WTC11 (cell line): ENCODE measurements at regions not wholly inside any gene's neighbourhood (a gene's known extent, or its start where the extent isn't known, plus 50 kb on each side); places are given as distances from the start of the nearest gene placed in this dataset.

Experiments
- NR2C2 ChIP-seq: sonication (generic); formaldehyde crosslinking; IDR thresholded peaks from 2 replicates; pipeline ENCODE4 v1.8.0; 2022; ENCODE audit warnings: mild to moderate bottlenecking, missing genetic modification reagents
- NR3C1 ChIP-seq: sonication (generic); formaldehyde crosslinking; conservative IDR thresholded peaks from 2 replicates; pipeline ENCODE4 v1.8.1; 2023; ENCODE audit warnings: low read depth, mild to moderate bottlenecking, missing genetic modification reagents
- SMAD3 ChIP-seq: sonication (generic); formaldehyde crosslinking; IDR thresholded peaks from 2 replicates; pipeline ENCODE4 v1.8.0; 2022; ENCODE audit warnings: missing genetic modification reagents, mild to moderate bottlenecking, borderline replicate concordance
- TCF7 ChIP-seq: sonication (generic); formaldehyde crosslinking; IDR thresholded peaks from 2 replicates; pipeline ENCODE4 v1.8.0; 2022; ENCODE audit warnings: mild to moderate bottlenecking, low read depth, missing genetic modification reagents, moderate library complexity
- ZNF423 ChIP-seq: fragments of 250-450 bp; sonication (Bioruptor Pico); IDR thresholded peaks from 2 replicates; pipeline ENCODE4 v2.1.2; 2022; ENCODE audit warnings: mild to moderate bottlenecking, moderate library complexity
- TF ChIP-seq, protein P1 (sequence below): fragments of 200-600 bp; IDR thresholded peaks from 2 replicates; pipeline ENCODE4 v1.8.0; 2022; ENCODE audit warnings: antibody characterized with exemption

DNA sequence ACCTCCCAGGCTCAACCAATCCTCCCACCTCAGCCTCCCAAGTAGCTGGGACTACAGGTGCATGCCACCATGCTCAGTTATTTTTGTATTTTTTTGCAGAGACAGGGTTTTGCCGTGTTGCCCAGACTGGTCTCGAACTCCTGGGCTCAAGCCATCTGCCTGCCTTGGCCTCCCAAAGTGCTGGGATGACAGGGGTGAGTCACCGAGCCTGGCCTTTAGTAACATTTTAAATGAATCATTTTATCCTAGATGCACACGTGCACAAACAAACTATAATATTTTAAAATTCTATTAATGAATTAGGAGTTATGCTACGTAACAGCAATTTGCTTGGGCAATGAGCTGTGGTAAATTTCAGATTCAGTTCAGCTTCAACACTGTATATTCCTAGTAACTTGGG, 862.5 kb upstream of the ID2 start:
- TF ChIP-seq, protein P1, sequence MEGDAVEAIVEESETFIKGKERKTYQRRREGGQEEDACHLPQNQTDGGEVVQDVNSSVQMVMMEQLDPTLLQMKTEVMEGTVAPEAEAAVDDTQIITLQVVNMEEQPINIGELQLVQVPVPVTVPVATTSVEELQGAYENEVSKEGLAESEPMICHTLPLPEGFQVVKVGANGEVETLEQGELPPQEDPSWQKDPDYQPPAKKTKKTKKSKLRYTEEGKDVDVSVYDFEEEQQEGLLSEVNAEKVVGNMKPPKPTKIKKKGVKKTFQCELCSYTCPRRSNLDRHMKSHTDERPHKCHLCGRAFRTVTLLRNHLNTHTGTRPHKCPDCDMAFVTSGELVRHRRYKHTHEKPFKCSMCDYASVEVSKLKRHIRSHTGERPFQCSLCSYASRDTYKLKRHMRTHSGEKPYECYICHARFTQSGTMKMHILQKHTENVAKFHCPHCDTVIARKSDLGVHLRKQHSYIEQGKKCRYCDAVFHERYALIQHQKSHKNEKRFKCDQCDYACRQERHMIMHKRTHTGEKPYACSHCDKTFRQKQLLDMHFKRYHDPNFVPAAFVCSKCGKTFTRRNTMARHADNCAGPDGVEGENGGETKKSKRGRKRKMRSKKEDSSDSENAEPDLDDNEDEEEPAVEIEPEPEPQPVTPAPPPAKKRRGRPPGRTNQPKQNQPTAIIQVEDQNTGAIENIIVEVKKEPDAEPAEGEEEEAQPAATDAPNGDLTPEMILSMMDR = no peak
- TF ChIP-seq NR2C2 (CRISPR knock-in tag) (no peak), SMAD3 (CRISPR knock-in tag) (no peak), NR3C1 (no peak), TCF7 (CRISPR knock-in tag) (no peak), ZNF423 (CRISPR knock-in tag) (no peak)
